GM06990 (cell line): ENCODE measurements at regions not wholly inside any gene's neighbourhood (a gene's known extent, or its start where the extent isn't known, plus 50 kb on each side); places are given as distances from the start of the nearest gene placed in this dataset.
A peak's percentile ranks its signal among the peaks of the same experiment; 100 is the strongest.

ENCODE experiments used
- DNase-seq: peaks from one replicate; pipeline ENCODE4 v3.0.0-alpha.2; 2011; ENCODE audit not compliant: insufficient read length; ENCODE audit errors: extremely low read depth
- H3K27me3 ChIP-seq: replicated peaks from 2 replicates; pipeline ENCODE4 v1.6.0; 2011; ENCODE audit warnings: low read length; ENCODE audit not compliant: control insufficient read depth, insufficient read depth
- H3K36me3 ChIP-seq: 2 replicates; pipeline ENCODE4 v1.5.1; 2011; ENCODE audit warnings: low read length; ENCODE audit not compliant: control insufficient read depth, insufficient read depth
- H3K4me3 ChIP-seq: replicated peaks from 2 replicates; pipeline ENCODE4 v1.5.1; 2011; ENCODE audit warnings: low read depth, mild to moderate bottlenecking, control low read depth, low read length
- TF ChIP-seq, protein P1 (sequence below): IDR thresholded peaks from 2 replicates; pipeline ENCODE4 v1.5.1; 2011; ENCODE audit warnings: low read length, control low read depth, mild to moderate bottlenecking, inconsistent platforms; ENCODE audit not compliant: insufficient read depth, poor library complexity, severe bottlenecking

DNA sequence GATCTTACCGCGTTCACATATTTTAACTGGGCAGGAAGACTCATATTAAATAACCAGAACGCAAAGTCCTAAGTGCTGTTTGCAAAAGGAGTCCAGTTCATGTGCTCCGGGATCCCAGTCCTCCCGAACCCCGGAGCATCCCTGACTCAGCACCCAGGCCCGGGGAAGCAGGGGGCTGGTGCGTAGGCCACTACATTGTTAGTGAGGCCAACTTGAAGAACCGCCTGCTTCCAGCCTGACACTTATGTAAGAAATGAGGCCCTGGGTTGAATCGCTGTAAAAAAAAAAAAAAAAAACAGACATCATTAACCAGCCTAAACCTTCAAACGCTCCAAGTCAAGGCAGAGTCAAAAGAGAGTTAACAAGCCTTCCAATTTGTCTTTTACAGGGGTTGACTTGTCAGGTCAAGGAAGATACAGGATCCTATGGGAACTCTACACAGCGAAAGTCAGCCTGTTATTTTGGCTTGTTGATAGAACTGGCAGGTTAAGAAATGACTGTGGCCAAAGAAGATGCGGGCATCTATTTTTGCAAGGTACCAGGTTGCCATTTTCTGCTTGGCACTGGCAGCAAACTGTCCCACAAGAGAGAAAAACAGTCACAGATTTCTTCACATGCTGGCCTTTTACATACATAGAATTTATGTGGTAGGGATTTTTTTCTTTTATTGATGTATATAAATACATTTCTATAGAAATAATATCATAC, 93.3 kb downstream of the ACTL7B start:
- Histone ChIP-seq H3K4me3 (no peak overlapping the region), H3K36me3 (no peaks in the 10 kb centered on the region), H3K27me3 (no peaks in the 10 kb centered on the region; the same call in 1 of the 2 replicates)
- TF ChIP-seq, protein P1, sequence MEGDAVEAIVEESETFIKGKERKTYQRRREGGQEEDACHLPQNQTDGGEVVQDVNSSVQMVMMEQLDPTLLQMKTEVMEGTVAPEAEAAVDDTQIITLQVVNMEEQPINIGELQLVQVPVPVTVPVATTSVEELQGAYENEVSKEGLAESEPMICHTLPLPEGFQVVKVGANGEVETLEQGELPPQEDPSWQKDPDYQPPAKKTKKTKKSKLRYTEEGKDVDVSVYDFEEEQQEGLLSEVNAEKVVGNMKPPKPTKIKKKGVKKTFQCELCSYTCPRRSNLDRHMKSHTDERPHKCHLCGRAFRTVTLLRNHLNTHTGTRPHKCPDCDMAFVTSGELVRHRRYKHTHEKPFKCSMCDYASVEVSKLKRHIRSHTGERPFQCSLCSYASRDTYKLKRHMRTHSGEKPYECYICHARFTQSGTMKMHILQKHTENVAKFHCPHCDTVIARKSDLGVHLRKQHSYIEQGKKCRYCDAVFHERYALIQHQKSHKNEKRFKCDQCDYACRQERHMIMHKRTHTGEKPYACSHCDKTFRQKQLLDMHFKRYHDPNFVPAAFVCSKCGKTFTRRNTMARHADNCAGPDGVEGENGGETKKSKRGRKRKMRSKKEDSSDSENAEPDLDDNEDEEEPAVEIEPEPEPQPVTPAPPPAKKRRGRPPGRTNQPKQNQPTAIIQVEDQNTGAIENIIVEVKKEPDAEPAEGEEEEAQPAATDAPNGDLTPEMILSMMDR, result no peak
- DNase-seq, result no peak

DNA sequence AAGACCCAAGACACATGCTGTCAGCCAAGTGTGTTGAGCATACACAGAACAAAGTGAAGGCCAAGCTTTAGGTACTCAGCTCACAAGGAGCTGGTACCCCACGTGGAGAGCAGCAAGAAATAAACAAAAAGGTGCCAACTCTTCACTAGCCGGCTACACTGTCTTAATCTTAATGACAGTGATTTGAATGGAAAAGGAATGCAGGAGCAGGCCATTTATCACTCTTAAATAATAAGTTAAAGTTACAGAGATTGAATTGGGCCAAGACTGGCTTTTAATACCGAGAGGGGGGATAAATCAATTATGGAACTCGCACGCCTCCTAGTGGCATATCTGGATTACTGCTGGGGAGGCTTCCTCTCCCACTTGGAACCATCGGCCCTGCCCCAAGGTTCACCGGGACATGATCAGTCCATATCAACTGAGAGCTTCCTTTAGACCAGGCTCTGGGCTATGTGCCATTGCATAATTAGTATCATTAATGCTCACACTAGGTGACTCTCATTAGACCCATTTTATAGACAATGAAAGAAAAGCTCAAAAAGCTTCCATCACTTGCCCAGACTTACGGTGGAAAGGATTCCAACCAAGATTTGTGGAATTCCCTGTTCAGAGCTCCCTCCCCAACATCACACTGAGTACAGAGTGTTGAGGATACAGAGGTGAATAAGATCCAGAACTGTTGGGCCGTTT, 94.0 kb downstream of the ACTL7B start:
- TF ChIP-seq, protein P1, result peak; percentile 85
- H3K36me3 ChIP-seq, result no peaks in the 10 kb centered on the region
- DNase-seq, result no peak
- H3K27me3 ChIP-seq, result no peaks in the 10 kb centered on the region; the same call in 1 of the 2 replicates
- no peak overlapping the region for H3K4me3 ChIP-seq

GRCh38 chr9:108760841-108761240, 94.9 kb downstream of the ACTL7B start:
- TF ChIP-seq, protein P1, result no peak
- Histone ChIP-seq H3K27me3 (no peaks in the 10 kb centered on the region; the same call in 1 of the 2 replicates), H3K4me3 (no peak overlapping the region), H3K36me3 (no peaks in the 10 kb centered on the region)
- DNase-seq, result no peak

- Histone ChIP-seq H3K4me3 (no peak overlapping the region), H3K27me3 (no peaks in the 10 kb centered on the region; the same call in 1 of the 2 replicates), H3K36me3 (no peaks in the 10 kb centered on the region)
- TF ChIP-seq, protein P1, result no peak
- no peak for DNase-seq
Measured at GRCh38 chr9:108759835-108760234, 96.0 kb downstream of the ACTL7B start.

GRCh38 chr9:108759399-108759798, 96.4 kb downstream of the ACTL7B start:
- TF ChIP-seq, protein P1, result no peak

More at GRCh38 chr9:108759399-108759798, 96.4 kb downstream of the ACTL7B start:
- H3K27me3 ChIP-seq, result no peaks in the 10 kb centered on the region; the same call in 1 of the 2 replicates
- no peak overlapping the region for H3K4me3 ChIP-seq
- DNase-seq, result no peak
- no peaks in the 10 kb centered on the region for H3K36me3 ChIP-seq
